ENCODE measurements at regions not wholly inside any gene's neighbourhood (a gene's known extent, or its start where the extent isn't known, plus 50 kb on each side); places are given as distances from the start of the nearest gene placed in this dataset.

DNA sequence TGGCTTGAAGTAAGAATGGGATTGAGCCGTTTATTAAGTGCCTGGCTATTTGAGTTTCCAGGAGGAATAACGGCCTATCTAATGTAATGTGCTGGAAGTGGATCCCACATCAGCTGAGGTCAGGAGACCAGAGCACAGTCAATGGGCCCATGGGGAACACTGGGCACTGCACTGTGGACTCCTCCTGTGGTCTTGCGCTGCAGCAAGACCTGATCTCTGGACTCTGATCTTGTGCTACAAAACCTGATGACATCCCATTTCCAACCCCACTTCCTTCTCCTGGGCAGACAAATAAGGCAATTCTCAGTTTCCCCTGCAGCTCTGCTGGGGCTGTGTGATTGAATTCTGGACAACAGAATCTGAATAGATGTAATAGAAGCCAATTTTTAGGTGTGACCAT, 151.7 kb upstream of the ADCY2 start:
- TF ChIP-seq, protein P1, sequence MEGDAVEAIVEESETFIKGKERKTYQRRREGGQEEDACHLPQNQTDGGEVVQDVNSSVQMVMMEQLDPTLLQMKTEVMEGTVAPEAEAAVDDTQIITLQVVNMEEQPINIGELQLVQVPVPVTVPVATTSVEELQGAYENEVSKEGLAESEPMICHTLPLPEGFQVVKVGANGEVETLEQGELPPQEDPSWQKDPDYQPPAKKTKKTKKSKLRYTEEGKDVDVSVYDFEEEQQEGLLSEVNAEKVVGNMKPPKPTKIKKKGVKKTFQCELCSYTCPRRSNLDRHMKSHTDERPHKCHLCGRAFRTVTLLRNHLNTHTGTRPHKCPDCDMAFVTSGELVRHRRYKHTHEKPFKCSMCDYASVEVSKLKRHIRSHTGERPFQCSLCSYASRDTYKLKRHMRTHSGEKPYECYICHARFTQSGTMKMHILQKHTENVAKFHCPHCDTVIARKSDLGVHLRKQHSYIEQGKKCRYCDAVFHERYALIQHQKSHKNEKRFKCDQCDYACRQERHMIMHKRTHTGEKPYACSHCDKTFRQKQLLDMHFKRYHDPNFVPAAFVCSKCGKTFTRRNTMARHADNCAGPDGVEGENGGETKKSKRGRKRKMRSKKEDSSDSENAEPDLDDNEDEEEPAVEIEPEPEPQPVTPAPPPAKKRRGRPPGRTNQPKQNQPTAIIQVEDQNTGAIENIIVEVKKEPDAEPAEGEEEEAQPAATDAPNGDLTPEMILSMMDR (IDR thresholded peaks at IDR 0.05) = no peak
- TF ChIP-seq POLR2A (IDR thresholded peaks at IDR 0.05) (no peak), POLR2AphosphoS5 (IDR thresholded peaks at IDR 0.05) (no peak)

Data from upper lobe of left lung (tissue), 4 donors.